HPDE6-E6E7 (cell line): ENCODE measurements at regions not wholly inside any gene's neighbourhood (a gene's known extent, or its start where the extent isn't known, plus 50 kb on each side); places are given as distances from the start of the nearest gene placed in this dataset.
"Not testable (repeated sequence)": the region's sequence is repeated elsewhere in the genome, so short reads cannot be mapped to it uniquely, and the experiment has no call there.

ENCODE experiments used
- DNase-seq: peaks from one replicate; pipeline ENCODE4 v3.0.0; 2011; ENCODE audit warnings: missing footprints; ENCODE audit errors: extremely low spot score

DNA sequence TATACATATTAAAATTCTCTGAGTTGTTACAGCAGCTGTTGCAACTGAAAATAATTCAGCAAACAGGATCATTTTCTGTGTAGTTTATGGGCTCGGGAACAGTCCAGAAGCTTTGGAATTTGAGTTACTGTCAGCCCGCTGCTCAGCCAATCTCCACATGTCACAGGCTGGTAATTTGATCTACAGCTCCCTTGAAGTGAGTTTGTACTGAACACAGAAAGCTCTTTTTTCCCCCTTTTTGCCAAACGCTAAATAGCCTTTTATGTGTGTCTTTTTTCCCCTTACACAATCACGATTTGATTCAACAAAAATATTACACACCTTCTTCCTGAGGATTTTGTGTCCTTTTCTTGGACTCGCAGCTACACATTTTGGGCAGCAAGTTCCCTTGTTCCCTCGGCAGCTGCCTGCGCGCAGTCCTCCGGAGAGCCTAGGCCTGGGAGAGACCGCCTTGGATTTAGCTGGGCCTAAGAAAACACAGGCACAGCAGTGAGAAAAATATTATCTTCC, 371.4 kb downstream of the KCNRG start:
- DNase-seq, result no peak

DNA sequence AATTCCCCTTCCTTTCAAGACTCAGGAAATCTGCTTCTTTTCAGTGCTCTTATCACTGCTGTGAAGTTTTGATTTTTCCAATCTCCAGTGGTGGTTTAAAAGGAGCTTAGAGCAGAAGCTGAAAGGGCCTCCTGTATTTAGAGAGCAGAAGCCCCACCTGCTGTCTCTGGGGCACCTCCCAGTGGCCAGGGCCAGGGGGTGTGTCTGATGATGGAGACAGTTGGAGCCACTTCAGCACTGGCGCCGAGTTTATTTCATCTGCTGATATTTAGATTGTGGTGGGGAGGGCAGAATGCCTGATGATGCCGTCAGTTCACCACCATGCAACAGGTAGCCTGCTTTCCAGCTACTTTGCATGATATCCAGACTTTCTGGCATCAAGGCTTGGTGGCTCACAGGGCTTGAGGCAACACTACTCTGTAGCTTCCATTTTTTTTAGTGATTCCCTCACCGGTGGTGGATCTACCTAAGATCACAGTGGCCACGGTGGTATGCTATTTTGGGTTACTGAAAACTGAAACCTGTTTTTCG, 371.9 kb downstream of the KCNRG start:
- DNase-seq, result no peak

GRCh38 chr13:50388481-50388880, 373.2 kb downstream of the KCNRG start:
- DNase-seq, result no peak

- DNase-seq, result no peak
These were observed 374.5 kb downstream of the KCNRG start for GRCh38 chr13:50389726-50390125.

DNA sequence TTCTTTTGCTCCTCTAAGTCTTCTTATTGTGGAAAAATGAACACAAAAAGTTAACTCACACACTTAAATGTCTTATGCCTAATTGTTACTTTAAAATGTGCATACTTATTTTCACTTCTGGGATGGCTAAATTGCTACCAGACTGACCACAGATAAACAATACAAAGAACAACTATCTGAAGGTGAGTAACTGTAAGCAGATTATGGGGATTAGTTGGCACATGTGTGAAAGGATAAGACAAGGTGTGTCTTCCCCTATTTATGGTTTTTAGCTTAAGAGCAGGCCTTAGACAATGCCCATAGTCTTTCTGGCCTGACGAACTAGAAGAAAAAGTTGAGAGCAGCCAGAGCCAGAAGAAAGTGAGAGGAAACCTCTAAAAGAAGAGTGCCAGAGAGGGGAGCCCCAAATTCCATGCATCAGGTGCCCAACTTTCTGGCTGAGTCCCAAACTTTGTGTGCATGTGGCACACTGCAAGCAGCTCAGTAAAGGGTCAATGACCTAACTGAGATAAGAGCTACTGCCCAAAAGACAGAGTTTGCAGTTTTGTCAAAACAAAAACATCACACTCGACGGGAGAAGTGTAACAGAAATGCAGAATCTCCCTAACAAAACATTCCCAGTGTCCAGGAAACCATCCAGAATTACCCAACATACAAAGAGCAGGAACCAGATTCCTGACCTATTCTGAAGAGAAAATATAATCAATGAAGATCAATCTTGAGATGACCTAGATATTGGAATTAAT, 375.4 kb downstream of the KCNRG start:
- DNase-seq, result no peak

- no peak for DNase-seq
These were observed 377.7 kb downstream of the KCNRG start for GRCh38 chr13:50392977-50393376.

- DNase-seq, result no peak
These were observed 378.4 kb downstream of the KCNRG start for GRCh38 chr13:50393628-50394027.

DNA sequence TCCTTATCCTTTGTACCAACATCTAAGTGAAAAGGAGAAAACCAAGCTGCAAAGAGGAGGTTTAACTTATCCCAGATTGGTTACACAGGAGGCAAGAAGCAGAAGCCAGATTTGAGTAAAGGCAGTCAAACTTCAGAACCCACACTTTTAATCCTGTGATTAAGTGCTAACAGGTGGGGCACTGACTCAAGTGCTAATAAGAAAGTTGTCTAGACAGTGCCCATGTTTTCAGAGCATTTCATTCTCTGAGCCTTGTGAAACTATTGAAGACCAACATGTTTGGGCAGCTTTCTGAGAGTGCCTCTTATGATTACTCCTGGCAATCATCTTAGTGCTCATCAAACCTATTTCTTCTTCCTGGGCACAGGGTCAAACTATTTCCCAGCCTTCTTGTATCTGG, 380.8 kb downstream of the KCNRG start:
- no peak for DNase-seq

DNA sequence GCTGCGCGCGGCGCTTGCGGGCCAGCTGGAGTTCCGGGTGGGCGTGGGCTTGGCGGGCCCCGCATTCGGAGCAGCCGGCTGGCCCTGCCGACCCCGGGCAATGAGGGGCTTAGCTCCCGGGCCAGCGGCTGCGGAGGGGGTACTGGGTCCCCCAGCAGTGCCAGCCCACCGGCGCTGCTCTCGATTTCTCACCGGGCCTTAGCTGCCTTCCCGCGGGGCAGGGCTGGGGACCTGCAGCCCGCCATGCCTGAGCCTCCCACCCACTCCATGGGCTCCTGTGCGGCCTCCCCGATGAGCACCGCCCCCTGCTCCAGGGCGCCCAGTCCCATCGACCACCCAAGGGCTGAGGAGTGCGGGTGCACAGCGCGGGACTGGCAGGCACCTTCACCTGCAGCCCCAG, 381.4 kb downstream of the KCNRG start:
- DNase-seq, result not testable (repeated sequence)

GRCh38 chr13:50400035-50400726, 384.9 kb downstream of the KCNRG start:
- DNase-seq, result no peak

- DNase-seq, result no peak
These were observed 385.8 kb downstream of the KCNRG start for GRCh38 chr13:50401049-50401505.

- no peak for DNase-seq
These were observed 386.6 kb downstream of the KCNRG start for GRCh38 chr13:50401721-50402465.

GRCh38 chr13:50403311-50403710, 388.1 kb downstream of the KCNRG start:
- DNase-seq, result no peak

- no peak for DNase-seq
These were observed 388.9 kb downstream of the KCNRG start for GRCh38 chr13:50404116-50404515.

DNA sequence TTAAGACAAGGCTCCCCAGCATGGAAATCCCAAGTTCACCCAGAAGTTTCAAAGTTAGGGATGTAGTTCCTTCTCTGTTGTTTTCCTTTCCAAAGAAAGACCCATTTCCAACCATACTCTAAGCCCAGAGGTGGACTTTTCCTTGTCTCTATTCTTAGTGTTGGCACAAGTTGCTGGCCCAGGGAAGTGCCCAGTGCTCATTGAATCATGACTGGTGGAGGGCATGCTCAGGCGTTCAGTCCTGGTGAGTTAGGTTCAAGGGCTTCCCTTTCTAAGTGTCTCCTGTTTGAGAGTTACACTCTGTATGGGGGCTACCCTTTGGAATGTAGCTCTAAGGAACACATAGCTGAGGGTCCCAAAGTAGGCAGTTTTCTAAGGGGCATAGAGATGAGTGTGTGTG, 389.5 kb downstream of the KCNRG start:
- DNase-seq, result no peak

DNA sequence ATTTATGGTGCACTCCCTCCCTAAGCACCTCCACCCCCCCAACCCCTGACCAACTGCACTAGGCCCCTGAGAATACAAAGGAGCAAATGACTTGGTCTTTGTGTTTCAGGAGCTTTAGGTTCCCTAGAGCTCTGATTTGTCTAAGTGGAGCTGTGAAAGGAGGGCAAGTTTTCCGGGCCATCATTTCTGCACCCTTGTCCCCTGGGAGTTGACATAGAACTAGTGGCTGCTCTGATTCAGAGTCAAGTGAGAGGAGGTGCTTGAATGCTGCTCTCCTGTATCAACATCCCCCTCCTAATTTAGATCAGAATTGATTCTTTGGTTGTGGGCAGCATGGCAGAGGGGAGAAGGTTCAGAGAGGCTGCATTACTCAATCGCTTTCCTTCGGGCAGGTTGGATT, 391.6 kb downstream of the KCNRG start:
- DNase-seq, result no peak

DNA sequence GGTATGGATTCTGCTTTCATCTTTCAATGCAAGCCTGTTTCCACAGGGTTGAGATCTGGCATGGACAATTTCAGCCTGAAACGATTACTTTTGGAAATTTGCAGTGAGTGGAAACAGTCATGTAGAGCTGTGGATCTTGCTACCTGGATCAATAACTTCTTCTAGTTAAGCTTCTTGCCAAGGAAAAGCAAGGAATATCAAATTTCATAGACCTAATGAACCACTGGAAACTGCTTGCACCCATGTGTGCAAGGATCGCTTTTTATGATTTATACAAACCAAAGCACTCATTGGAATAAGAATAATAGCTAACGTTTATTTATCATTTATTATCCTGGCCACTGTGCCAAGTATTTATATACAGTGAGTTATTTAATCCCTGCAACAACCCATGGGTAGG, 392.8 kb downstream of the KCNRG start:
- no peak for DNase-seq

- DNase-seq, result no peak
These were observed 394.0 kb downstream of the KCNRG start for GRCh38 chr13:50409220-50409619.

DNA sequence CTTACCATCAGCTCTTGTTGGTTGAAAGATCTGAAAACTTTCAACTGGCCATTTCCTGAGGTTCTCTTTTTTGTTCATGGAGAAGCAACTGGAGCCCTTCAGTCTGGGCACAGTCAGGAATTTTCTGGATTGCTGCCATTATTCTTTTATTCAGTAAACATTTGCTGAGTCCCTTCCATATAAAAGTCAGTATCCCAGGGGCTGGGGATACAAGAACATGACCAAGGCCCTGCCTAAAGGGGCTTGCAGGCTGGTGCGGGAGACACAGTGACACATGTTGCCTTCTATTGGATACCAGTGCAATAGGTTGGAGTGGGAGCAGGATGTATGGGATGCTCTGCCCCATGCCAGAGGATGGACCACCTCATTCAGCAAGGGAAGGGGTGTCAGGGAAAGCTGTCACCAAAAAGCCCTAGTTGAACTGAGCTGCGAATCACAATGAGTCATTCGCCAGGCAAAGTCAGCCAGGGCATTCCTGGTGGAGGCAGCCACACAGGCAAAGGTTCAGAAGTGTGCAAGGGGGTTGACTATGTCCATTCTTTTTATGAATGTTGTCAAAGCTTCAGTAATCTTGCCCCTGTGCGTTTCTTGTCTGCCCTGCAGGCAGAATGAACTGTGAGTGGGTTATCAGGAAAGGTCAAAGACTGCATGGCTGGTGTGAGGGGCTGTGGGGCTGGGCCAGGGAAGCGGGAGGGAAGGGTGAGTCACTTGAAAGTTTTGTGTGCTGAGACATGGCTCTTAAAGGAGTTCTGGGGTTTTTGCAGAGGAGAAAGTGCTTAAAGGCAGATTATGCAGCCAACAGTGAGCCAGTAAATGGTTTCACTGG, 395.9 kb downstream of the KCNRG start:
- peak; percentile 35 for DNase-seq

DNA sequence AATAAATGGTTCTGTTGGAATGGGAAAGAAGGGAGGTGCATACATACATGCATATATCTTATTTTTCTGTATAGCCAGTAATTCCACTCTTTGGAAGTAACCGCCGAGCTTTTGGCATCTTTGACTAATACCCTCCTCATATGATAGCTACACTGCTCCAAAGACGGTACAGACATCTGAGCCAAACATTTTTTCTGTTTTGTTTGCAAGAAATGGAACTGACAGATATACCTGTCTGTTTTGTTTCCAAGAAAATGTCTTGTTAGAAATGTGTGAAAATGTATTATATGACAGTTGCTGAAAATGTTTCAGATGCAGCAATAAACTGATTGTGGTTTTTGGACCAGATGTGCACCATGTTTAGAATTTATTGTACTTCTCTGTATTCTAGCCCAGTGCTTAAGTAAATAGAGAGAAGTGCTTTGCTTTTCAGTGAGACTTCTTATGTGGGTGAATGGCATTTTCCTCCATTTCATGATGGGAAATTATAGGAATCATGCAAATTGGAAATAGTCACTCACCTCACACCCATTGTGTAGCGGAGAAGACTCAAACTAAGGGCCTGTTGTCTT, 396.9 kb downstream of the KCNRG start:
- DNase-seq, result no peak

- no peak for DNase-seq
These were observed 399.4 kb downstream of the KCNRG start for GRCh38 chr13:50414640-50415039.
